ENCODE measurements at regions not wholly inside any gene's neighbourhood (a gene's known extent, or its start where the extent isn't known, plus 50 kb on each side); places are given as distances from the start of the nearest gene placed in this dataset.

- in situ Hi-C loops (cut with HindIII; ENCODE audit: low pct_unique_long_range_greater_than_20kb, low sequenced_read_pairs) = no loop called here
- no peak for DNase-seq (ENCODE audit: low read depth)
Observed at GRCh38 chr18:41720226-41720625, 234.8 kb upstream of the PIK3C3 start.

- DNase-seq (ENCODE audit: low read depth) = no peak
- in situ Hi-C loops (cut with HindIII; ENCODE audit: low pct_unique_long_range_greater_than_20kb, low sequenced_read_pairs) = no loop called here
Observed at GRCh38 chr18:41719808-41720207, 235.2 kb upstream of the PIK3C3 start.

DNA sequence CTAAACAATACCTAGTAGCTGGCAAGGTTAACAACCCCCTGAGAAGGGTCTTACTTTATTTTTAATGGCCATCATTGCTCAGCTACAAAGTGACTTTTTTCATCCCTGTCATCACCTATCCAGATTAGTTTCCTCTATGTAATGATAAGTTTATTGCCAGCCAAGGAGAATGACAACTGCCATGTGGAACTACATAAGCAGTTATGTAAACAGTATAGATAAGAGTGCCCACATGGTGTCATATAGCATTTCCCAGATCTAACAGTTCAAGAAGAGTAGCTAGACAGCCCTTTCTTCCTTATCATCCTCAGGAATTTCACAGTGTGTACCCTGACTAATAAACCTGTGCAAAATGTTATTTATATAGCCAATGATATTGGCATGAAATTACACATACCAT, 240.2 kb upstream of the PIK3C3 start:
- in situ Hi-C loops (cut with HindIII; ENCODE audit: low pct_unique_long_range_greater_than_20kb, low sequenced_read_pairs) = no loop called here
- no peak for DNase-seq (ENCODE audit: low read depth)

DNA sequence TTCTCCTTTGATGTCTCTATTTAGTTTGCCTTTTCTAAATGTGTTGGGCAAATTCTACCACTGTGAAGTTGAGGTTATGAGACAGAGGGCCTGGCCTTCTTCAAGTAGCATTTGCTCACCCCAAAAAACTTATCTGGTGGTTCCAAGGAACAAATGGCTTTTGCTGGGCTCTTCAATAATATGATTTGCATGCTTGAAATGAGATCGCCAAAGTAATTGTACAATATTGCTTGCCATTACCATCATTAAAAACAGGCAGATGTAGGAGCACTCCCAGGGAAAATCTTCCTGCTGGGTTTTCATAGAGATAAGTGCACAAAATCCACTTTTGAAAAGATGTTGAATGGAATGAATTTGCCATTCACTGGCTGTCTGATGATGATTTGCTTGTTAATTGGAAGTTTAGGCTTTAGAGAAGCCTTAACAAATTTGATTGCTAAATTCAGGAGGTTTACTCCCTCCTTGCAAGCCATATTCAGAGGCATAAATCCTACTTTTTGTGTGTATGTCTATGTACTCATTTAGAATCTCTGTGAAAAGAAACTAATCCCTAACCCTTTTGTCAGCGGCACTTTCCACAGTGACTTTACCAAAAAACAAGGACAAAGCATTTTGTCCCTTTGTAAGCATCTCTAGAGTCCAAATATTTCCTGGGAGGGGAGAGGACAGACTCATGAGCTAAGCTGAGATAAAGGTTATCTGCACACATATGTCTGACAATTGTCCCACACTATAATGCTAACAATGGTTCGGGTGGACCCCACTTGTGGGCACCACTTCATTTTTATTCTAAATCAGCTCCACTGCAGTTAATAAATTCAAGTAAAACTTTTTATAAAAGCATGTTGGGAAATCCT, 240.8 kb upstream of the PIK3C3 start:
- in situ Hi-C loops (cut with HindIII; ENCODE audit: low pct_unique_long_range_greater_than_20kb, low sequenced_read_pairs) = no loop called here
- DNase-seq (ENCODE audit: low read depth) = no peak

GRCh38 chr18:41706301-41706700, 248.7 kb upstream of the PIK3C3 start:
- in situ Hi-C loops (cut with HindIII; ENCODE audit: low pct_unique_long_range_greater_than_20kb, low sequenced_read_pairs) = no loop called here
- DNase-seq (ENCODE audit: low read depth) = no peak

DNA sequence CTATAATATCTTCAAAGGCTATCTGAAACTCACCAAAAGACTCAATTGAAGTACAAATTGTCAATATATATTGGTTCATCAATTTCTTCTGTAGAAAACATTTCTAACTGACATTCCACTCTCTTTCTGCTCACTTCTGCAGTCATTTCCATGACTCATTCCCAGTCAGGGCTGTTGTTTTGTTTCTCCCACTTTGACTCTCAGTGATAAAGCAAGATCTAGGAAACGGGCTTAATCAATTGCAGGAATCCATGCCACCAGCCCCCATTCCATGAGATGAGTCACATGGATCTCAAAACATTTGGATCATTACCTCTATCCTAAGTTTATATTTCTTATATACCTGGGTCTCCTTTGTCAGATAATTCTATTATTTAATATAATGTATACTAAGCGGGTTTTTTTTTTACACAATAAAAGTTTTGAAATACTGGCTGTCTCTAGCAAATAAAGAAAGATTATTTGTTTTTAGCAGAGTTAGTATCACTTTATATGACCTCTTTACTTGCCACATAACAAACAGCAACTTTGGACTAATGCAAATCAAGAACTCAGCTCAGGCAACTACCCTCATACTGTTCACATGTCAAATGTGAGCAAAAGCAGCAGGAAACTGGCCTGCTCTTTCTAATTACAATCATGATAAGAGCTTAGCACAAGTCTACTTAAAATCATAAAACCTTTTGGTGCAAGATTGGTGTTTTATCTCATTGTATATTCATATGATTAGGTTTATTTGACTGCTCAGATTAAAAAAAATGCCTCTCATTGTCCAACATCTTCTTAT, 251.1 kb upstream of the PIK3C3 start:
- in situ Hi-C loops (cut with HindIII; ENCODE audit: low pct_unique_long_range_greater_than_20kb, low sequenced_read_pairs) = no loop called here
- no peak for DNase-seq (ENCODE audit: low read depth)

DNA sequence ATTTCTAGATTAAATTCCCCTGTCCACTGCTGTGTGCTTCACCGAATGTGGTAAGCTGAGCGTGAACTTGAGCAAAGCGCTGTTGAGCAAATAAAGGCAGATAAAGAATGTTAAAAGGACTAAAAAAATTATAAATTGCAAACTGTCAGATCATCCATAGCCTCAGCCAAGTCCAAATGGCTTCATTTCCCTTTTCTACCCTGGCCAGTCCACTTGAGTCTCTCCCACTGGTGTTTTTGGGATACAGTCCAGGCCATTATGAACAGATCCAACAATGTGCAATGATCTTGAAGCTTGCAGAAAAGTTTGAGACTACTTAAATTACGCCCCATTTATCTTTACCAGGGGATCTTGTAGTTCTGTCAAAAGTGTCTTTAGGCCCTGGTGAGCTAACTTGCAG, 254.6 kb upstream of the PIK3C3 start:
- no peak for DNase-seq (ENCODE audit: low read depth)
- in situ Hi-C loops (cut with HindIII; ENCODE audit: low pct_unique_long_range_greater_than_20kb, low sequenced_read_pairs) = no loop called here

GRCh38 chr18:41695441-41695840, 259.6 kb upstream of the PIK3C3 start:
- in situ Hi-C loops (cut with HindIII; ENCODE audit: low pct_unique_long_range_greater_than_20kb, low sequenced_read_pairs) = no loop called here
- no peak for DNase-seq (ENCODE audit: low read depth)

GRCh38 chr18:41693008-41693407, 262.0 kb upstream of the PIK3C3 start:
- in situ Hi-C loops (cut with HindIII; ENCODE audit: low pct_unique_long_range_greater_than_20kb, low sequenced_read_pairs) = no loop called here
- no peak for DNase-seq (ENCODE audit: low read depth)

DNA sequence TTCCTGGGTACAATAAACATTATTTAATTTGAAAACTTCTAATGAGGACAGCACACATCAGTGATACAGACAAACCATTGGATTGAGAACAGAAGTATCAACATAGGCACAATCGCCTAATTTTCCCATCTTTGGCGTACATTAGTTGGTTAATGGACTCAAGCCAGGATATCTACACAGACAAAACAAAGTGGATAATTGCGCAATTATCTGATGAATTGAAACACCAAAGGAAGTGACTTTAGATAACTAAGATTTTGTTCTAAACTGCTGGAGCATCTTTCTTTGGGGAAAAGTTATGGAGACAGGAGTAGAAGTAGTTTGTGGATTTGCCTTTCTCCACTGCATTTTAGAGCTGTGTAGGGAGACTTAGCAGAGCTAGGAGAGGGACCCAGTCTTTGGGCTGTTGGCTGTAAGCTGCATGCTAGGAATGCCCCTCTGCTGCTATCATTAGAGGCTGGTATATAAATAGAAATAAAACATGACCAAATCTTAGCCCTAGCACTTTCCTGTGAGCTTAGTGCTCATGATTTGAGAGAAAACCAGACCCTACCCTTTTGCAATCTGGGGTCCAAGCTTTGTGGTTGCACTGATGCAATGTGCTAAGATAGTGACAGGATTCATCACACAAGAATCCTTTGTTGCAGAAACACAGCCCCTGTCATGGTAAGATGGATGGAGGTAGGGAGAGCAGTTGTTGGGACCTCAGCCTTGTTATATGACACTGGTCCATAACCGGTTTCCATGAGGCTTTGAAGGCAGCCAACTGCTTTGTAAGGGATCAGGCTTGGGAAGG, 264.5 kb upstream of the PIK3C3 start:
- no peak for DNase-seq (ENCODE audit: low read depth)
- in situ Hi-C loops (cut with HindIII; ENCODE audit: low pct_unique_long_range_greater_than_20kb, low sequenced_read_pairs) = no loop called here

DNA sequence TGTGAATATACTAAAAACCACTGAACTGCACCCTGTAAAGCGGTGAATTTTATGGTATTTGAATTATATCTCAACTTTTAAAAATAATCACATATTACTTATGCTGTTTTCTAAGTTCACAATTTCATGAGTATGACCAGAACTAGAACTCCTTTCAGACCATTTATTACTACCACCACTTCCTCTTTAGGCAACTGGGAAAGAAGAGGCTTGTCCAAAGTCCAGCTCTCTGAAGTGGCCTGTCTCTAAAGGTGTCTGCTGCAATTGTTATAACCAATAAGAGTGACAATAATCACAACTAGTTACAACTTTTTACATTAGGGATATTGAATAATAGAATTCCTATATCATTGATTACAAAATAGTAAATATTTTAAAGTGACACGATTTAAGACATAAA, 267.9 kb upstream of the PIK3C3 start:
- in situ Hi-C loops (cut with HindIII; ENCODE audit: low pct_unique_long_range_greater_than_20kb, low sequenced_read_pairs) = no loop called here

DNA sequence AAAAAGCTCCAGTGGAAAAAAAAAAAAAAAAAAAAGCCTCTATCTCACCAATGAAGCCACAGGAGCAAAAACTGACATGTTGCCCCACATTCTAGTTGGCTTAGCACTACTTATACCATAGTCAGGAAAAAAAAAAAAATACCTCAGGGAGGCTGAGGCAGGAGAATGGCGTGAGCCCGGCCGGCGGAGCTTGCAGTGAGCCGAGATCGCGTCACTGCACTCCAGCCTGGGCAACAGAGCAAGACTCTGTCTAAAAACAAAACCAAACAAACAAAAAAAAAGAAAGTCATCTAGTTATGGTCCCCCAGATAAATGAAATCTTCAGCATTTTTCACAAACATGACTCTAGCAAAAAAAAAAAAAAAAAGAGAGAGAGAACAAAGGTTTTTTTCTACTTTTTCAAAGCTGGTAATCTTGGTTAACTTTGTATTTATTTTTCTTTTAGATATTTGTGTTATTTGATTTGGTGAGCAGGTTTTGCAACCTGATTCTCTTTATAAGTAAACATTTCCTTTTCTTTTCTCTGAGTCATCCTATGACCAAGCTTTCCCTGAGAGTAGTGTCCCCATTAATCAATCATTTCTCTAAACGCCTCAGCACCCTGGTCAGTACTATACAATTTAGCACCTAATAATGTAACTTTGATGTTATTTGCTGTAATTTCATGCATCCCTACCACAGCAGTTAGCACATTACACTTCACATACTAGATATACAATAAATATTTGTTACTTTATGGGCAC, 273.7 kb upstream of the PIK3C3 start:
- in situ Hi-C loops (cut with HindIII; ENCODE audit: low pct_unique_long_range_greater_than_20kb, low sequenced_read_pairs) = no loop called here
- no peak for DNase-seq (ENCODE audit: low read depth)

More for the DNA sequence above, 267.9 kb upstream of the PIK3C3 start:
- no peak for DNase-seq (ENCODE audit: low read depth)

DNA sequence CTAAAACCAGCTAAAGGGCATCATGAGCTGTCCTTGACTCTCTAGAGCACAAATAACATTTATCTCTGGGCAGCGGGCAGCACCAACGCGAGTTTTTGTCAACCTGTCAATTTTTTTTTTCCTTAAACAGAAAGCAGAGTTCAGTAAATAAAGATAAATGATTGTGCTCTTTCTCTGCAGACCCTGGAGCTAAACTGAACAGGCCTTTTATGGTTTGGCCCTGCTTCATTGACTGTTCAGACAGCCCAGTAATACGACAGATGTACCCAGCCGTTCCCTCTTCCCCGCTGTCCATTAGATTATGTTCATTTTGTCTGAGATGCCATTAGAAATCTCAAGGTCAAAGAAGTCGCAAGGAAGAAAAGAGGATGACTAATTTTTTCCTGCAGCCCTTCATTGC, 280.5 kb upstream of the PIK3C3 start:
- in situ Hi-C loops (cut with HindIII; ENCODE audit: low pct_unique_long_range_greater_than_20kb, low sequenced_read_pairs) = no loop called here
- no peak for DNase-seq (ENCODE audit: low read depth)

- DNase-seq (ENCODE audit: low read depth) = no peak
- in situ Hi-C loops (cut with HindIII; ENCODE audit: low pct_unique_long_range_greater_than_20kb, low sequenced_read_pairs) = no loop called here
Observed at GRCh38 chr18:41666231-41666630, 288.8 kb upstream of the PIK3C3 start.

- in situ Hi-C loops (cut with HindIII; ENCODE audit: low pct_unique_long_range_greater_than_20kb, low sequenced_read_pairs) = no loop called here
- DNase-seq (ENCODE audit: low read depth) = no peak
Observed at GRCh38 chr18:41665210-41665609, 289.8 kb upstream of the PIK3C3 start.

GRCh38 chr18:41660654-41661053, 294.4 kb upstream of the PIK3C3 start:
- no peak for DNase-seq (ENCODE audit: low read depth)
- in situ Hi-C loops (cut with HindIII; ENCODE audit: low pct_unique_long_range_greater_than_20kb, low sequenced_read_pairs) = no loop called here

- in situ Hi-C loops (cut with HindIII; ENCODE audit: low pct_unique_long_range_greater_than_20kb, low sequenced_read_pairs) = no loop called here
Observed at GRCh38 chr18:41659438-41660130, 295.4 kb upstream of the PIK3C3 start.

DNA sequence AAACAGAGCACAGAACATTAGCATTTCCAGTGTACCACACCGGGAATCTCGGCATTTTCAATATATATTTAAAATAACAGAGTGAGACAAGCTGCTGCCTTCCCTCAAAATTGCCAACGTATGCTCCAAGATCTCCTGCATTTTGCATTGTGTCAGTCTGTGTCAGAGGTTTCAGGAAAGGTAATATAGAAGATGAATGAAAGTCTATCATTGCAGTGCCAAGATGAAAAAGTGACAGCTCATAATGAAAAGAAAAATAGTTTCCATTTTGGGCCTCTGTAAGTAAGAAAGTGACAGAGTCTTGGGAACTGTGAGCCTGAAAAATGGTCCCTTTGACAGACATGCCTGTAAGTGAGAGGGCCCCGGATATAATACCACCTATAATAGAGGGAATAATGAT, 297.8 kb upstream of the PIK3C3 start:
- no peak for DNase-seq (ENCODE audit: low read depth)
- in situ Hi-C loops (cut with HindIII; ENCODE audit: low pct_unique_long_range_greater_than_20kb, low sequenced_read_pairs) = no loop called here

More at GRCh38 chr18:41659438-41660130, 295.4 kb upstream of the PIK3C3 start:
- DNase-seq (ENCODE audit: low read depth) = no peak

All from Caki2 (cell line).